IgD-negative memory B cell (primary cell): ENCODE measurements at regions not wholly inside any gene's neighbourhood (a gene's known extent, or its start where the extent isn't known, plus 50 kb on each side); places are given as distances from the start of the nearest gene placed in this dataset.
A peak's percentile ranks its signal among the peaks of the same experiment; 100 is the strongest.

Source experiments
- H3K27ac Mint-ChIP-seq, 3 donors: one replicate each; pipeline ENCODE4 v1.8.0; 2020 to 2022; ENCODE audit warnings: mild to moderate bottlenecking in 3 of 3, mixed read lengths in 3 of 3, moderate library complexity in 1 of 3
- H3K27me3 Mint-ChIP-seq: one replicate; pipeline ENCODE4 v1.8.0; 2021; ENCODE audit warnings: mixed read lengths
- H3K36me3 Mint-ChIP-seq: one replicate; pipeline ENCODE4 v1.8.0; 2020; ENCODE audit warnings: mild to moderate bottlenecking, mixed read lengths
- H3K4me1 Mint-ChIP-seq, 3 donors: one replicate each; pipeline ENCODE4 v1.8.0; 2020 to 2022; ENCODE audit warnings: mixed read lengths in 3 of 3, mild to moderate bottlenecking in 1 of 3
- H3K4me3 Mint-ChIP-seq, 4 donors: one replicate each; pipeline ENCODE4 v1.8.0; 2020 to 2022; ENCODE audit warnings: mild to moderate bottlenecking in 4 of 4, mixed read lengths in 4 of 4, moderate library complexity in 3 of 4
- H3K9me3 Mint-ChIP-seq, 3 donors: one replicate each; pipeline ENCODE4 v1.8.0; 2020 to 2021; ENCODE audit warnings: mixed read lengths in 3 of 3, mild to moderate bottlenecking in 1 of 3

GRCh38 chr5:68352166-68352565 lies 136.6 kb downstream of the PIK3R1 start:
- Mint-ChIP-seq H3K9me3 (peaks cover 5 to 8% (median 5%) of the 10 kb centered on the region in 3 donors), H3K4me1 (peaks cover 3 to 6% (median 5%) of the 10 kb centered on the region in 3 donors), H3K4me3 (no peak overlapping the region), H3K36me3 (no peaks in the 10 kb centered on the region), H3K27me3 (no peaks in the 10 kb centered on the region), H3K27ac (no peak overlapping the region)

GRCh38 chr5:68353605-68354004 lies 138.0 kb downstream of the PIK3R1 start:
- Mint-ChIP-seq H3K9me3 (no peaks in the 10 kb centered on the region), H3K27me3 (no peaks in the 10 kb centered on the region), H3K4me1 (no peaks in the 10 kb centered on the region), H3K36me3 (peaks cover 1% of the 10 kb centered on the region), H3K27ac (no peak overlapping the region), H3K4me3 (no peak overlapping the region)

- no peak overlapping the region for H3K4me3 Mint-ChIP-seq
- H3K4me1 Mint-ChIP-seq: no peaks in the 10 kb centered on the region
- peaks cover 1% of the 10 kb centered on the region for H3K36me3 Mint-ChIP-seq
- no peak overlapping the region for H3K27ac Mint-ChIP-seq
- no peaks in the 10 kb centered on the region for H3K27me3 Mint-ChIP-seq
- H3K9me3 Mint-ChIP-seq: no peaks in the 10 kb centered on the region
Observed at GRCh38 chr5:68354315-68354714, 138.8 kb downstream of the PIK3R1 start.

- H3K27ac Mint-ChIP-seq: no peak overlapping the region
- no peaks in the 10 kb centered on the region for H3K27me3 Mint-ChIP-seq
- no peaks in the 10 kb centered on the region for H3K9me3 Mint-ChIP-seq
- H3K36me3 Mint-ChIP-seq: peaks cover 1% of the 10 kb centered on the region
- H3K4me1 Mint-ChIP-seq: no peaks in the 10 kb centered on the region
- H3K4me3 Mint-ChIP-seq: no peak overlapping the region
Observed at GRCh38 chr5:68356216-68356615, 140.7 kb downstream of the PIK3R1 start.

- H3K4me3 Mint-ChIP-seq: no peak overlapping the region
- H3K27me3 Mint-ChIP-seq: no peaks in the 10 kb centered on the region
- H3K27ac Mint-ChIP-seq: no peak overlapping the region
- H3K9me3 Mint-ChIP-seq: no peaks in the 10 kb centered on the region
- H3K4me1 Mint-ChIP-seq: no peaks in the 10 kb centered on the region
- H3K36me3 Mint-ChIP-seq: peaks cover 1% of the 10 kb centered on the region
Observed at GRCh38 chr5:68356623-68357022, 141.1 kb downstream of the PIK3R1 start.

- H3K4me3 Mint-ChIP-seq: no peak overlapping the region
- peaks cover 1% of the 10 kb centered on the region for H3K36me3 Mint-ChIP-seq
- H3K27ac Mint-ChIP-seq: no peak overlapping the region
- H3K4me1 Mint-ChIP-seq: no peaks in the 10 kb centered on the region
- H3K9me3 Mint-ChIP-seq: no peaks in the 10 kb centered on the region
- H3K27me3 Mint-ChIP-seq: no peaks in the 10 kb centered on the region
Observed at GRCh38 chr5:68359699-68360098, 144.1 kb downstream of the PIK3R1 start.

GRCh38 chr5:68362331-68362730 lies 146.8 kb downstream of the PIK3R1 start:
- no peaks in the 10 kb centered on the region for H3K4me1 Mint-ChIP-seq
- peaks cover 1% of the 10 kb centered on the region for H3K36me3 Mint-ChIP-seq
- H3K9me3 Mint-ChIP-seq: no peaks in the 10 kb centered on the region
- no peaks in the 10 kb centered on the region for H3K27me3 Mint-ChIP-seq
- H3K27ac Mint-ChIP-seq: no peak overlapping the region
- H3K4me3 Mint-ChIP-seq: no peak overlapping the region

GRCh38 chr5:68365889-68366288 lies 150.3 kb downstream of the PIK3R1 start:
- Mint-ChIP-seq H3K9me3 (peaks cover 0 to 2% (median 0%) of the 10 kb centered on the region in 3 donors), H3K4me3 (peak overlapping the region in 1 of 4 donors; percentile 3), H3K27ac (no peak overlapping the region), H3K27me3 (no peaks in the 10 kb centered on the region), H3K36me3 (no peaks in the 10 kb centered on the region), H3K4me1 (peaks cover 5 to 14% (median 14%) of the 10 kb centered on the region in 3 donors)

- Mint-ChIP-seq H3K4me1 (peaks cover 5 to 18% (median 14%) of the 10 kb centered on the region in 3 donors), H3K27ac (no peak overlapping the region), H3K4me3 (no peak overlapping the region), H3K9me3 (peaks cover 0 to 2% (median 0%) of the 10 kb centered on the region in 3 donors), H3K36me3 (no peaks in the 10 kb centered on the region), H3K27me3 (peaks cover 3% of the 10 kb centered on the region)
Observed at GRCh38 chr5:68367287-68367686, 151.7 kb downstream of the PIK3R1 start.

- Mint-ChIP-seq H3K4me1 (peaks cover 5 to 19% (median 14%) of the 10 kb centered on the region in 3 donors), H3K27me3 (peaks cover 4% of the 10 kb centered on the region), H3K27ac (no peak overlapping the region)
Observed at GRCh38 chr5:68367717-68368116, 152.2 kb downstream of the PIK3R1 start.

GRCh38 chr5:68368311-68369022 lies 152.9 kb downstream of the PIK3R1 start:
- no peaks in the 10 kb centered on the region for H3K36me3 Mint-ChIP-seq
- H3K4me1 Mint-ChIP-seq: peaks cover 5 to 19% (median 14%) of the 10 kb centered on the region in 3 donors
- H3K27me3 Mint-ChIP-seq: peaks cover 4% of the 10 kb centered on the region
- peak overlapping the region in 2 of 4 donors; percentile 30 to 77 for H3K4me3 Mint-ChIP-seq
- no peak overlapping the region for H3K27ac Mint-ChIP-seq
- peaks cover 0 to 2% (median 2%) of the 10 kb centered on the region in 3 donors for H3K9me3 Mint-ChIP-seq

More at GRCh38 chr5:68367717-68368116, 152.2 kb downstream of the PIK3R1 start:
- Mint-ChIP-seq H3K4me3 (no peak overlapping the region), H3K36me3 (no peaks in the 10 kb centered on the region), H3K9me3 (peaks cover 0 to 2% (median 0%) of the 10 kb centered on the region in 3 donors)

- Mint-ChIP-seq H3K4me1 (peaks cover 5 to 19% (median 14%) of the 10 kb centered on the region in 3 donors), H3K27ac (no peak overlapping the region), H3K9me3 (peaks cover 0 to 2% (median 2%) of the 10 kb centered on the region in 3 donors)
Observed at GRCh38 chr5:68369023-68369359, 153.4 kb downstream of the PIK3R1 start.

GRCh38 chr5:68369457-68370125 lies 154.0 kb downstream of the PIK3R1 start:
- Mint-ChIP-seq H3K4me3 (peak overlapping the region in 2 of 4 donors; percentile 2 to 68), H3K4me1 (peaks cover 5 to 19% (median 14%) of the 10 kb centered on the region in 3 donors), H3K9me3 (peaks cover 0 to 3% (median 2%) of the 10 kb centered on the region in 3 donors), H3K27ac (peak overlapping the region in 1 of 3 donors; percentile 13), H3K36me3 (no peaks in the 10 kb centered on the region), H3K27me3 (peaks cover 4% of the 10 kb centered on the region)

More at GRCh38 chr5:68369023-68369359, 153.4 kb downstream of the PIK3R1 start:
- H3K4me3 Mint-ChIP-seq: peak overlapping the region in 1 of 4 donors; percentile 77
- peaks cover 4% of the 10 kb centered on the region for H3K27me3 Mint-ChIP-seq
- no peaks in the 10 kb centered on the region for H3K36me3 Mint-ChIP-seq

- Mint-ChIP-seq H3K4me3 (no peak overlapping the region), H3K4me1 (peaks cover 10 to 24% (median 18%) of the 10 kb centered on the region in 3 donors), H3K36me3 (no peaks in the 10 kb centered on the region), H3K27ac (no peak overlapping the region), H3K9me3 (peaks cover 0 to 3% (median 2%) of the 10 kb centered on the region in 3 donors), H3K27me3 (peaks cover 4% of the 10 kb centered on the region)
Observed at GRCh38 chr5:68370196-68370595, 154.6 kb downstream of the PIK3R1 start.

- Mint-ChIP-seq H3K36me3 (no peaks in the 10 kb centered on the region), H3K4me1 (peaks cover 12 to 31% (median 21%) of the 10 kb centered on the region in 3 donors), H3K27me3 (peaks cover 12% of the 10 kb centered on the region), H3K4me3 (no peak overlapping the region), H3K27ac (no peak overlapping the region), H3K9me3 (peaks cover 0 to 3% (median 2%) of the 10 kb centered on the region in 3 donors)
Observed at GRCh38 chr5:68371607-68372006, 156.1 kb downstream of the PIK3R1 start.
